KG1 (cell line): ENCODE measurements at regions not wholly inside any gene's neighbourhood (a gene's known extent, or its start where the extent isn't known, plus 50 kb on each side); places are given as distances from the start of the nearest gene placed in this dataset.

Experiments
- DNase-seq: peaks from one replicate; lab custom pipeline; 2025; lab: John Stamatoyannopoulos, UW

DNA sequence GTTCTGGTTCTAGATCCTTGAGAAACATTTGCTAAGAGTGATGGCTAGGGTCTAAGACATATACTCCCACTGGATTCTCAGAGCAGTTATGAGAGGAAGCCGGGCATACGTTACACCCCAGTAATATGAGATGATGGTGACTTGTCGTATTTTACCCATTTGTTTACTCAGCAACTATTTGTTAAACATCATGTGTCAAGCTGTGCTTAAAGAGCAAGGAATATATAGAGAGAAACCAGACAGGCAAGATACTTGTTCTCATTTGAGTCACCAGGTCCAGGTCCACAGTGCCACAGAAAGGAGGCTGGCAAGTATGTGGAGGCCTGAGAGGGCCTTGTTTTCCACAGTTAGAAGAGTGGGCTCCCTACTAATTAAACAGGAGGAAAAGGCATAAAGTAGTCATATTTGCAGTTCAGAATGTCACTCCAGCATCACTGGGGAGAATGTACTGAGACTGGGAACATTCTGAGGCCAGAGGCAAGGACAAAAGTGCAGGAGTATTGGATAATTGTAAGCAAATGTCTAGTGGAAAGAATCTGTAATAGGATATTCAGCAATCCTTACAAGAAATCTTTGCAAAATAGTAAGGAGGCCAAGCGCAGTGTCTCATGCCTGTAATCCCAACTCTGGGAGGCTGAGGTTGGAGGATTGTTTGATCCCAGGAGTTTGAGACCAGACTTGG, 142.2 kb downstream of the IRS2 start:
- DNase-seq: no peak

DNA sequence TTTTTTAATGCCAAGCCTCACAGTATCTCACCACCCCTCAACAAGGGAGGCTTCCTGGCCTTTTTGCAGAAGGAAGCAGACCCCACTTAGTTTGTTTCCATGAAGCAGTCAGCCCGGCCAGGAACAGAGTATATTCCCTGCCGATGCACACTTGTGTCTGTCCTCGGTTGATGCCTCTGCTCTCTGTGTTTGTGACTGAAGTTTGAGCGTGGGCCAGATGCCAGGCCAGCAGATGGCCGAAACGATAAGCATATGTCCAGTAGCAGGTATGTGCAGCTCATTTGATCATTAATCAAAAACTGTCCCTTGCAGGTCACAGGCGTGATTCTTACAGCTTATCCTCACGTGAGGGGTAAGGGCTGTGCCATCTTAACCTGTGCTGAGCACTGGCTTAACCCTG, 144.0 kb downstream of the IRS2 start:
- no peak for DNase-seq

- DNase-seq: no peak
These were observed 149.6 kb downstream of the IRS2 start for GRCh38 chr13:109636736-109637135.

GRCh38 chr13:109631069-109631468, 155.3 kb downstream of the IRS2 start:
- DNase-seq: no peak

DNA sequence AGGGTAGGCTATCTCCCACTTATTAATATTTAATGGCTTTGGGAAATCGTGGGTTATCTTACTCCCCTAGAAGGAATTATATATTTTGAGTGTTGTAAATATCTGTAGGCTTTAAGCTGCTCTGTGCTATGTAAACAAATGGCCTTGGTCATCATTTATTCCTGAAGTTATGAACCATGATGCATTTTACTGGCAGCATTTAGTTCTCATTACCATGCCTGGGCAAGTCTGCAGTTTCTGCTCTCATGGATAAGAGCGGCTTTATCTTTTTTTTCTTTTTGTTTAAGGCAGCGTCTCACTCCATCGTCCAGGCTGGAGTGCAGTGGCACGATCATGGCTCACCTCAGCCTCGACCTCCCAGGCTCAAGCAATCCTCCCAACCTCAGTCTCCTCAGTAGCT, 156.1 kb downstream of the IRS2 start:
- DNase-seq: no peak

DNA sequence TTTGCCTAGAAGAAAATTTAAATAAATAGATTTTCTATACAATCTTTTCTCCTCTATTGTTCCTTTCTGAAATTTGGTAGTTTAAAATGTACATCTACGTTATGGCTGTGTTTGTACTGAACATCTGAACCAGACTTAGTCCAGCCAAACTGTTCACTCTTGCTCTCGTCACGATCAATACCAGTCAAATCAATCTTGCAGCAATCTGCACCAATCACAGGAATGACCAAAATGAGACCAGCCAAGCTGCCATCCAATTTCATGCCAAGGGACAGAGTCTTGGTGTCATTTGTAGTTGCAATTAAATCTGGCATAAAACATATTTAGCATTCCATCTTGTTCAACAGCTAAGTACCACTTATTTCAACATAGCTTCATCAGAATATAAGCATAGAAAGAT, 156.6 kb downstream of the IRS2 start:
- no peak for DNase-seq

DNA sequence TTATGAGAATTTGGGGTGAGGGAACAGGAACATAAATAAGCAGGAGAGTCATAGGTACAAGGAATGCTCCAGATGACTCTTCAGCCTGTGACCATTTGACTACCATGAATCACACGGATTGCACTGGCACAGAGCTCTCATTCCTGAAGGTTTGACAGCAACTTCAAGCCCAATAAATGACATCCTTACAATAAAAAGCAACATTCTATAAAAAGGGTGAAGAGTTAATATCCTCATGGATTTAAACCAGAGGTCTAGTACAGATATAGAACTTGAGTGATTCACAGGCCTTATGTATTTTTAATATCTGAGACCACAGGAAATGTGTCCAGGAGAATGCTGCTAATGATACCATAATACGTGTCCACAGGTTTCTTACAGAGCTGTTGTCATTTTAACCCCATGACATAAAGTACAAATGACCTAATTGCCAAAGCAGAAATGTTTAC, 158.1 kb downstream of the IRS2 start:
- DNase-seq: no peak

DNA sequence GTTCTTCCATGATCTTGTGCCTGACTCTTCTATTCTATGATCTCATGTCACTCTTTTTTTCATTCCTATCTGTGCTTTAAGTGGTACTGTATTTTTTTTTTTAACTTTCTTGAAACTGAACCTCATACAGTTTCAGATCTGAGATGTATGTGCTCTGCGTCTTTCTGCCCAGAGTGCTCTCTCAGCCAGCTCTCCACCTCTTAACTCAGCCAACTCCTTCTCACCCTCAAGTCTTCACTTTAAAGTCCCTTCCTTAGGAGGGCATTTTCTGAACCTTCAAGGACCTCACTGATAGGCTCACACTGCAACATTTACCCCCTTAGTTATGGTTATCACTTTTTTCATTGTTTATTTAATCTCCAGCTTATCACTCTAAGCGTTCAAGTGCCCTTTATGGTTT, 158.7 kb downstream of the IRS2 start:
- DNase-seq: no peak

DNA sequence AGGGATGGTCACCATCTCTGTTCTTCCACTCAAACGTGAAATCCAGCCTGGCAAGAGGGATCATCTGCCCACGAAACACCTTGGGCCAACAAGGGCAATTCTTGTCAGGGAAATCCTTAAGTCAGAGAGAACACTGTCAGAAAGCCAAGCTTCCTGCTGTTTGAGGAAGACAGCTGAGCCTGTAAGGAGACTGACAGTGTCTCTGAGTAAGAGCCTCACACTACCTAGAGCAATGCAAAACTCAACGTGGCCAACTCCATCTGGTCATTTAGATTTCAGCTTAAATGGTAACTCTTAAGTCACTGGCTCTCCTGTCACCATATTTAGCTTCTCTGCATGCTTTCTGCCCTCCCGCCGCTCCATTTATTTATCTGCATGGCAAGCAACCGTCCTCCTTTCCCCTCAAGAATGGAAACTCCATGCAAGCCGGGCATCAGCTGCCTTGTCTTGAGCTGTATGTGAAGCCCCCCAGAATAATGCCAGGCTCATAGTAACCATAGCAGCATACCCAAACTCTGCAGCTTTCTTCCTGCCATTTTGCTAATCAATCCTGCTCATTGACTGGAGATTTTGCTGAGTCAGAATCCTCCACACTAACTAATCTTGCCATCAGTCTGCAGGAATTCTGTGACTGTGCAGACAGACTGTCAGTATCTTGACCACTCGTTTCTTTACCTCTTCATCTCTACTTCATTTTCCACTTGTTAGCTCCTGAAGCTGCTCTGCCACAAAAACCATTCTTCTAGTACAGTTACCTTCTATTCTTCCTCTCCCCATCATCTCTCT, 159.8 kb downstream of the IRS2 start:
- no peak for DNase-seq

DNA sequence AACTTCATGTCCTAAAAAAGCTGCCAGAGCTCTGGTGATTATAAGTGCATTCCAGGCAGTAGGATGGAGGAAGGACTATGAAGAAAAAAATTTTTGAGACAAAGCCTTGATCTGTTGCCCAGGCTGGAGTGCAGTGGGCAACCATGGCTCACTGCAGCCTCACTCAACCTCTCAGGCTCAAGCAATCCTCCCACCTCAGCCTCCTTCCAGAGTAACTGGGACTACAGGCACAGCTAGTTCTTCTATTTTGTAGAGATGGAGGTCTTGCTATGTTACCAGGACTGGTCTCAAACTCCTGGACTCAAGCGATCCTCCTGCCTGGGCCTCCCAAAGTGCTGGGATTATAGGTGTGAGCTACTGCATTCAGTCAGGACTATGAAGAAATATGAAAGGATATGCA, 161.2 kb downstream of the IRS2 start:
- DNase-seq: no peak

GRCh38 chr13:109622006-109622405, 164.4 kb downstream of the IRS2 start:
- DNase-seq: no peak

- DNase-seq: no peak
These were observed 170.5 kb downstream of the IRS2 start for GRCh38 chr13:109615721-109616420.

- no peak for DNase-seq
These were observed 174.3 kb downstream of the IRS2 start for GRCh38 chr13:109611912-109612691.

GRCh38 chr13:109610517-109610916, 175.9 kb downstream of the IRS2 start:
- DNase-seq: no peak

GRCh38 chr13:109608503-109608902, 177.9 kb downstream of the IRS2 start:
- no peak for DNase-seq

DNA sequence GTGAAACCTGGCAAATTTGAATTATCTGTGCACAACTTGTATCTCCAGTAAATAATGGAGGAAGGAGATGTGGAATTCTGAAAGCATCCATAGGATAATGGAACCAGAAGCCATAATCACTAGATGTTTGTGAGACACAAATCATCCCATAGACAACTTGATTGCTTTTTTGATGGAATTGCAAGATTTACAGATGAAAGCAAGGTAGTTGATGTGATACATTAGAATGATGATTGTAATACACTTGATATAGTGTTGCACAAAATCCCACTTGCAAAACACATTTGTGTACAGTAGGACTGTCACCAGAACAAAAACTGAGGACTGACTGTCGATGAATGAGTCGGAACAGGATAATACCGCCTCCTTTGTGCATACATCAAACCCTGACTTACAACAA, 178.3 kb downstream of the IRS2 start:
- DNase-seq: no peak

DNA sequence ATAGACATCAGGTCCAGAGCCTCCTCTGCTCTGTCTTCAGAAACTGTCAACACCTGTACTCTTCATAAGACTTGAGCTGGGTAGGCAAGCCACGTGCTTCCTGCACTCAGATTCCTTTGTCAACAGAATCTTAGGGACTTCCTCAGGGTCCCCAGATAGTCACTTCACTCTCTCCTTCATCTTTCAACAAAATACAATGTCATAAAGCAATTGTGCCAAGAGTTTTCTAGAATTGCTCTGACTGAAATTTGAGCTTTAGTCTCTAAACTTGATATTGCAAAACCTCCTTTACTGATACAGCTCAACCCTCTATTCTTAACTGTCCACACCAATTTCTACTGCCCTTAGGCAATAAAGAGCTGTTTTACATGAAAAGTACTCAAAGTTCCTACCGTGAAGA, 179.9 kb downstream of the IRS2 start:
- DNase-seq: no peak

- DNase-seq: no peak
These were observed 180.5 kb downstream of the IRS2 start for GRCh38 chr13:109605846-109606245.

- no peak for DNase-seq
These were observed 181.5 kb downstream of the IRS2 start for GRCh38 chr13:109604894-109605293.

GRCh38 chr13:109602356-109602755, 184.0 kb downstream of the IRS2 start:
- DNase-seq: no peak

DNA sequence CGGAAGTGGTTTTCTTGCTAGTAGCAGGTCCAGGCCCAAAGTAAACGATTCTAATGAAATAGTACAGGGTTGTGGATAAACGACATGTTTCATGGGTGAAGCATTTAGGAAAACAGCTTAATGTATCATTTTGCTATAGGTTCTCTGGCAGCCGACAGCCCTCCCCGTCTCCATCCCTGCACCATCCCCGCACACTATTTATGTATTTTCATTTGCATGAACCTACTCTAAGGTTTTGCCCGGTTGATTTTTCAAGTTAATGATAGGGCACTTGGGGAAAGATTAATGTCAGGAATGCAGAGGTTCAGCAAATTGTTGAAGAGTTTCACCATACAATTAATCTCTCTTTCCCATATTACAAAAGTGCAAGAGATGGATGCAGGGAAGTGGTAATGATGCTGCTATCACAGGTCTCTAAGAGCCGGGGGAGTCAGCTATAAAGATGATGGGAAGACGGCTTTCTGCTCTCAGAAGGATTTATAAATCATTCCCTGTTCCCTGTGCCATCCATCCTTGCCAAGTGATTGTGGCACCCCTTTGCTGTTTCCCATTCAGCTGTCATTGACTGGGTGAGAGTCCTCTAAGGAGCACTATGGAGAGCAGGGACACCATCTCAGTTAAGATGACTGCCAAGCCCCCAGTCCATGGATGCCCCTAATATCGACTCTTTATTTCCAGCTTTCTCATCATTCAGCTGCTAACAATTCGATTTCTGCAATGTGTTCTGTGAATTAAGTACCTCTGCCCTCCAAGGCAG, 186.3 kb downstream of the IRS2 start:
- DNase-seq: no peak

DNA sequence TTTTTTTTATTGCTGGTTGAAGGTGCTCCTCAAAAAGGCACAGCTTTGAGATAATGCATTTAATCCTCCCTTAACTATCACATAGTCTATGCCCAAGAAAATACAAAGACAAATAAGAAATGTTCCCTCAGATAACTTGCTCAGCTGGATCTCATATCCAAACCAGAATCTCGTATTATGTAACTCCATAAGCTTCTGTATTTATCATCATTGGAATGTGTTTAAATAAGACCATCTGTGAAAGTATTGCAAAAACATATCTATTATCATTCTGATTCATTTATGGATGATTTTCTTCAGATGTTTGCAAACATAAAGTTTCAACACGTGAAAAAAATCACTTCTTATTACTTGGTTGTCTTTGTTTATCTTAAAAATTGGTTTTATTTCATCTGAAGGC, 190.9 kb downstream of the IRS2 start:
- DNase-seq: no peak
